MM.1S (cell line): ENCODE measurements at regions not wholly inside any gene's neighbourhood (a gene's known extent, or its start where the extent isn't known, plus 50 kb on each side); places are given as distances from the start of the nearest gene placed in this dataset.

Source experiments
- EZH2 ChIP-seq: fragments of 300-600 bp; sonication (generic); optimal IDR thresholded peaks from 2 replicates; pipeline ENCODE3; 2017; ENCODE audit warnings: low read depth, mild to moderate bottlenecking, antibody characterized with exemption, low read length, mixed read lengths
- TF ChIP-seq, protein P1 (sequence below): fragments of 300-600 bp; sonication (generic); IDR thresholded peaks from 2 replicates; pipeline ENCODE4 v1.5.1; 2016; ENCODE audit warnings: antibody characterized with exemption, low read length, mixed read lengths

GRCh38 chr4:4618847-4619246 lies 77.0 kb upstream of the STX18 start:
- TF ChIP-seq, protein P1, sequence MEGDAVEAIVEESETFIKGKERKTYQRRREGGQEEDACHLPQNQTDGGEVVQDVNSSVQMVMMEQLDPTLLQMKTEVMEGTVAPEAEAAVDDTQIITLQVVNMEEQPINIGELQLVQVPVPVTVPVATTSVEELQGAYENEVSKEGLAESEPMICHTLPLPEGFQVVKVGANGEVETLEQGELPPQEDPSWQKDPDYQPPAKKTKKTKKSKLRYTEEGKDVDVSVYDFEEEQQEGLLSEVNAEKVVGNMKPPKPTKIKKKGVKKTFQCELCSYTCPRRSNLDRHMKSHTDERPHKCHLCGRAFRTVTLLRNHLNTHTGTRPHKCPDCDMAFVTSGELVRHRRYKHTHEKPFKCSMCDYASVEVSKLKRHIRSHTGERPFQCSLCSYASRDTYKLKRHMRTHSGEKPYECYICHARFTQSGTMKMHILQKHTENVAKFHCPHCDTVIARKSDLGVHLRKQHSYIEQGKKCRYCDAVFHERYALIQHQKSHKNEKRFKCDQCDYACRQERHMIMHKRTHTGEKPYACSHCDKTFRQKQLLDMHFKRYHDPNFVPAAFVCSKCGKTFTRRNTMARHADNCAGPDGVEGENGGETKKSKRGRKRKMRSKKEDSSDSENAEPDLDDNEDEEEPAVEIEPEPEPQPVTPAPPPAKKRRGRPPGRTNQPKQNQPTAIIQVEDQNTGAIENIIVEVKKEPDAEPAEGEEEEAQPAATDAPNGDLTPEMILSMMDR, result no peak
- TF ChIP-seq EZH2, result no peak
